Astrocyte (in vitro differentiated cells and primary cell): ENCODE measurements at regions not wholly inside any gene's neighbourhood (a gene's known extent, or its start where the extent isn't known, plus 50 kb on each side); places are given as distances from the start of the nearest gene placed in this dataset.

Experiments
- EZH2 ChIP-seq: IDR thresholded peaks from 2 replicates; pipeline ENCODE4 v1.6.1; 2012; ENCODE audit warnings: mild to moderate bottlenecking, low read length, inconsistent platforms; ENCODE audit not compliant: insufficient read depth
- TF ChIP-seq, protein P1 (sequence below): IDR thresholded peaks from 2 replicates; pipeline ENCODE4 v1.5.1; 2011; ENCODE audit warnings: low read depth, mild to moderate bottlenecking, inconsistent platforms, low read length, moderate library complexity; ENCODE audit not compliant: insufficient read depth

- TF ChIP-seq, protein P1, sequence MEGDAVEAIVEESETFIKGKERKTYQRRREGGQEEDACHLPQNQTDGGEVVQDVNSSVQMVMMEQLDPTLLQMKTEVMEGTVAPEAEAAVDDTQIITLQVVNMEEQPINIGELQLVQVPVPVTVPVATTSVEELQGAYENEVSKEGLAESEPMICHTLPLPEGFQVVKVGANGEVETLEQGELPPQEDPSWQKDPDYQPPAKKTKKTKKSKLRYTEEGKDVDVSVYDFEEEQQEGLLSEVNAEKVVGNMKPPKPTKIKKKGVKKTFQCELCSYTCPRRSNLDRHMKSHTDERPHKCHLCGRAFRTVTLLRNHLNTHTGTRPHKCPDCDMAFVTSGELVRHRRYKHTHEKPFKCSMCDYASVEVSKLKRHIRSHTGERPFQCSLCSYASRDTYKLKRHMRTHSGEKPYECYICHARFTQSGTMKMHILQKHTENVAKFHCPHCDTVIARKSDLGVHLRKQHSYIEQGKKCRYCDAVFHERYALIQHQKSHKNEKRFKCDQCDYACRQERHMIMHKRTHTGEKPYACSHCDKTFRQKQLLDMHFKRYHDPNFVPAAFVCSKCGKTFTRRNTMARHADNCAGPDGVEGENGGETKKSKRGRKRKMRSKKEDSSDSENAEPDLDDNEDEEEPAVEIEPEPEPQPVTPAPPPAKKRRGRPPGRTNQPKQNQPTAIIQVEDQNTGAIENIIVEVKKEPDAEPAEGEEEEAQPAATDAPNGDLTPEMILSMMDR: no peak
- TF ChIP-seq EZH2: no peak
Measured at GRCh38 chr22:49178246-49179005, 649.2 kb downstream of the BRD1 start.
